ENCODE measurements at regions not wholly inside any gene's neighbourhood (a gene's known extent, or its start where the extent isn't known, plus 50 kb on each side); places are given as distances from the start of the nearest gene placed in this dataset.

DNA sequence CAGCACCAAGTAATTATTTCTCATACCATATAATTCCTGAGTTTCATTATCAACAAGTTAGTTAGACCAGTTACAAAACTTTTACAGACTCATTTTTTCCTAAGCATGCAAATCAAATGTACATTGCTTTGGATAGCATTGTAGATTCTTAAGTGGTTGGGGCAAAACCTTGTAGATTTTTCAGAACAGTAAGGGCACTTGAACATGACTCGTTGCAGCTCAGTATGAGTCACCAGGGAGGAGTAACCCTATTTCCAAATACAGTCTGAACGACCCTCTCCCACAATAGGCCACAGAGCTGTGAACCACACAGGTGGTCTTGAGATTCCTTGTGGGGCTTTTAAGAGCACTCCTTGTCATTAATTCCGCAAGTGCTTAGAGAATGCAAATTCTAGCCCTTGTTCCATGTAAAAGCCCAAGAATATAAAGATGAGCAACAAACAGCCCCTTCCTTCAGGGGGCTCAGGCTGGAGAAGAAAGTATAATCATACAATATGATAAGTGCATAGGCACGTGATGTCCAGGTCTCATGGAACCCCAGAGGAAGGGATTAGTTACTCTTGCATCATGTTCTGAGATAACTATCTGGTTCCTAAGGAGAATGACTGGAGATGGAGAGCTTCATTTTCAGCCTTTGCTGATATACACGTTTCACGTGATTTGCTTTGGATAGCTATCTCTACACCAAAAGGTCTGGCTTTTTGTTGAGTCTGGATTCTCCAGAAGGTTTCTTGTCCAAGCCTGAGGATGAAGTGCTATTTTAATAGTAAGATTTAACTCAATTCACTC, 295.7 kb downstream of the KCNN2 start:
- intact Hi-C loops (cut with micrococcal nuclease), result no loop called here
- no peaks in the 10 kb centered on the region for H3K27me3 Mint-ChIP-seq (ENCODE audit: insufficient read depth)
- H3K4me1 Mint-ChIP-seq (ENCODE audit: low read depth), result no peaks in the 10 kb centered on the region
- H3K4me3 Mint-ChIP-seq, result no peak overlapping the region
- no peak overlapping the region for H3K27ac Mint-ChIP-seq
- H3K36me3 Mint-ChIP-seq (ENCODE audit: low read depth), result no peaks in the 10 kb centered on the region
- H3K9me3 Mint-ChIP-seq, result no peaks in the 10 kb centered on the region
- DNase-seq (ENCODE audit: low spot score), result no peak

DNA sequence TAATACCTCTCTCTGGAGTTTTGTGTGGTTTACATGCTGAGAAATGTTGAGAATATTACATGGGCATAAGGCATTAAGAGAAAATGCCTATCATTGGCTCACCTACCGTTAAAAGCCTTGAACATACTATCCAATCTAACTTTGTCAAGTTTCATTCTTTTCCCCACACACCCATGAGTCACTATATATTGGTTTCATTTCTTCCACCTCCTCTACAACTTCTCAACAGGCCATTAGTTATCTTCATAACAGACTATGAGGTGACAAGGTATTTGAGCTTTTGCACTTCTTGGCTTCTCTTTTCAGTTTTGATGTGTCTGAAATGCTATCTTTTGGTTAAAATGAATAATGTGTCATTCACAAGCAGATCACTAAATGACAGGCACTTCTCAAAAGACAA, 288.0 kb downstream of the KCNN2 start:
- Mint-ChIP-seq H3K4me1 (ENCODE audit: low read depth) (no peaks in the 10 kb centered on the region), H3K4me3 (no peak overlapping the region), H3K36me3 (ENCODE audit: low read depth) (no peaks in the 10 kb centered on the region), H3K27me3 (ENCODE audit: insufficient read depth) (no peaks in the 10 kb centered on the region), H3K9me3 (peaks cover under 1% of the 10 kb centered on the region), H3K27ac (no peak overlapping the region)
- intact Hi-C loops (cut with micrococcal nuclease), result no loop called here
- DNase-seq (ENCODE audit: low spot score), result no peak

DNA sequence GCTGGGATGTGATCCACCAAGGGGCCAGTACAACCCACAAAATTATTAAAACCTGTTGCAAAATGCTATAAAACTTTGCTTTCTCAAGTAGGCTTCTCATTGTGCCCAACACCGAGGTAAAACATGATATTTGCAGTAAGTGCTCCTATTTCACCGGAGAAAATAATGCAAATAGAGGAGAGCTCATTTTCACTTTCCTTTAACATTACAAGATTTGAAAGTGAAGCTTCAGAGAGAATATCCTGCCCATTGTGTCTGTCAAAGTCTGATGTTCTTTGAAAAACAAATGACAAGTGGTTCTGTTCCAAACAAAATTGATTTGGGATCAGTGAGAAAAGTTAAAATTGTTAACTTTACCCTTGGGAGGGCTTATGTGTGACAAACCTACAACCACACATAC, 287.1 kb downstream of the KCNN2 start:
- no peaks in the 10 kb centered on the region for H3K27me3 Mint-ChIP-seq (ENCODE audit: insufficient read depth)
- intact Hi-C loops (cut with micrococcal nuclease), result no loop called here
- H3K4me1 Mint-ChIP-seq (ENCODE audit: low read depth), result no peaks in the 10 kb centered on the region
- no peak overlapping the region for H3K4me3 Mint-ChIP-seq
- DNase-seq (ENCODE audit: low spot score), result no peak
- H3K9me3 Mint-ChIP-seq, result peaks cover 4% of the 10 kb centered on the region
- H3K27ac Mint-ChIP-seq, result no peak overlapping the region
- H3K36me3 Mint-ChIP-seq (ENCODE audit: low read depth), result no peaks in the 10 kb centered on the region

DNA sequence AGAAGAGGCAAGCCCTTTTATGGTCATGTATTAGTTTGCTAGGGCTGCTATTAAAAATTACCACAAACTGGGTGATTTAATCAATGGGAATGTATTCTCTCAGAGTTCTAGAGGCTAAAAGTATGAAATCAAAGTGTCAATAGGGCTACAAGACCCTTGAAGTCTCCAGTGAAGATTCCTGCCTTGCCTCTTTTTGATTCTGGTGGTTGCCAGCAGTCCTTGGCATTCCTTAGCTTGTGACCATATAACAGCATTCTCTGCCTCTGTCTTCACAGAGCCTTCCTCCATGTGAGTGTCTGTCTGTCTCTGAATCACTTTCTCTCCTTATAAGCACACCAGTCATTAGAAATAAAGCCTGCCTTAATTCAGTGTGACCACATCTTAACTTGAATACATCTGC, 282.7 kb downstream of the KCNN2 start:
- H3K27me3 Mint-ChIP-seq (ENCODE audit: insufficient read depth), result no peaks in the 10 kb centered on the region
- intact Hi-C loops (cut with micrococcal nuclease), result no loop called here
- H3K27ac Mint-ChIP-seq, result no peak overlapping the region
- H3K36me3 Mint-ChIP-seq (ENCODE audit: low read depth), result no peaks in the 10 kb centered on the region
- no peak overlapping the region for H3K4me3 Mint-ChIP-seq
- H3K4me1 Mint-ChIP-seq (ENCODE audit: low read depth), result no peaks in the 10 kb centered on the region
- H3K9me3 Mint-ChIP-seq, result peaks cover 4% of the 10 kb centered on the region
- no peak for DNase-seq (ENCODE audit: low spot score)

DNA sequence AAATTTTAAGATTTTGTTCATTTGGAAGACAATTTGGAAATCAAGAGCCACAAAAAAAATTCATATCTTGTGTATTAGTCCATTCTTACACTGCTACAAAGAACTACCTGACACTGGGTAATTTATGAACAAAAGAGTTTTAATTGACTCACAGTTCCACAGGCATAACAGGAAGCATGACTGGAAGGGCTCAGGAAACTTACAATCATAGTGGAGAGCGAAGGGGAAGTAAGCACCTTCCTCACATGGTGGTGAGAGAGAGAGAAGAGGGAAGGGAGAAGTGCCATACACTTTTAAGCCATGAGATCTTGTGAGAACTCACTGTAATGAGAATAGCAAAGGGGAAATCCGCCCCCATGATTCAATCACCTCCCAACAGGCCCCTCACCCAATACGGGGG, 274.4 kb downstream of the KCNN2 start:
- no peaks in the 10 kb centered on the region for H3K4me1 Mint-ChIP-seq (ENCODE audit: low read depth)
- intact Hi-C loops (cut with micrococcal nuclease), result no loop called here

DNA sequence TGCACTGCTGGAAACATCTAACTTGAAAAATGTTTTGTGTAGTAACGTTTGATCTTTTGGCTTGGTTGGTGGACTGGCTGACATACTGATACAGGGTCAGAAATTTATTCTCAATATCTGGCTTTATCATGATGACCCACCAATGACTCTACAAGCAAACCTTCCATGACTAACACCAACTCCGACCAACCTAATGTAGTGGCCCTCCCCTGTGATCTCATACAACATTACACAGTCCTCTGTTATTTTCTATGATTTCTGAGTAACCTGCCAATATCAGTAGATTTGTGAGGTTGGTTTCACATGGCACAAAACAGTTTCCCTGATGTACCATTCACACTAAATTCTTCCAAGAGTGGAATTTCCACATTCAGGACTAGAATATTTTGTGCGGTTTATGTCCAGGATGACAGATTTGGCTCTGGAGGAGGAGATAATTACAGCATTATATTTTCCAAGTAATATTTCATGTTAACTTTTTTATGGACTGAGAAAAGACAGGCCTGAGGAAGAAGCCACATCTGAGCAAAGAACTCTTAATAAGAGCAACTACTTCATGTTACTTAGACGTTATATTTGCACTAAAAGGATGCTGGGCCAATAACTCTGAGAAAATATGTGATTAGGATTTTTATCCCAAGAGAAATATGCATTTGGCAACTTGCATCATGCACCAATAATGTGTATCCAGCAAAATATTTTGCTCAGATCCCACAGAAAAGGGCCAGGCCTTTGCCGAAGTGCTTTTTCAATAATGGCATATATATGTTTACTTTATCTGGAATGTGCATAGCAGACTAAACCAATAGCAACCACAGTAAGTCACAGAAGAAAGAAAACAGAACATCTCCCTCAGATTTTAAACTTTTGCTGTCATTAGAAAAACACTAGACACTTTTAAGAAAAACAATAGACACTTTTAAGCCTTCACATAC, 273.4 kb downstream of the KCNN2 start:
- Mint-ChIP-seq H3K4me3 (no peak overlapping the region), H3K27me3 (ENCODE audit: insufficient read depth) (no peaks in the 10 kb centered on the region), H3K9me3 (no peaks in the 10 kb centered on the region), H3K27ac (no peak overlapping the region), H3K36me3 (ENCODE audit: low read depth) (no peaks in the 10 kb centered on the region), H3K4me1 (ENCODE audit: low read depth) (no peaks in the 10 kb centered on the region)
- intact Hi-C loops (cut with micrococcal nuclease), result no loop called here
- DNase-seq (ENCODE audit: low spot score), result no peak

More for the DNA sequence above, 274.4 kb downstream of the KCNN2 start:
- DNase-seq (ENCODE audit: low spot score), result no peak
- Mint-ChIP-seq H3K36me3 (ENCODE audit: low read depth) (no peaks in the 10 kb centered on the region), H3K27me3 (ENCODE audit: insufficient read depth) (no peaks in the 10 kb centered on the region), H3K9me3 (no peaks in the 10 kb centered on the region), H3K4me3 (no peak overlapping the region), H3K27ac (no peak overlapping the region)

DNA sequence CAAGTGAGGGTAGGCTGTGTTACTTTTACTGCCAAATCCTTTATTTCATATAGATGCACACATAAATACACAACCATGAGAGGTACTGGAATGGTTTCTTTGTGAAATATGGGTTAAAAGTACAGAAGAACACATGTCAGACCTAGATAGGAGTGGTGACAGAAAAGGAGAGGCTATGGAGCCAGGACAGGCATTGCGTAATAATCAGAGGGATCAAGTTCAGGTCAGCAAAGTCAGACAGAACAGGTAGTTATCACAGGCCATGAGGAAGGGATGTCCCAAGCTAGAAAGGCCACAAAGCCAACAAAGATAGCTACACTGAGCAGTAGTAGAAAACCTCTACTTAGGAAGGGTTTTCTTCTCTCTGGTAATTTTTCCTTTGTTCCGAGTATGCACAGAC, 272.6 kb downstream of the KCNN2 start:
- Mint-ChIP-seq H3K4me1 (ENCODE audit: low read depth) (no peaks in the 10 kb centered on the region), H3K27ac (no peak overlapping the region), H3K4me3 (no peak overlapping the region), H3K36me3 (ENCODE audit: low read depth) (no peaks in the 10 kb centered on the region), H3K9me3 (no peaks in the 10 kb centered on the region), H3K27me3 (ENCODE audit: insufficient read depth) (no peaks in the 10 kb centered on the region)
- no peak for DNase-seq (ENCODE audit: low spot score)
- intact Hi-C loops (cut with micrococcal nuclease), result no loop called here

DNA sequence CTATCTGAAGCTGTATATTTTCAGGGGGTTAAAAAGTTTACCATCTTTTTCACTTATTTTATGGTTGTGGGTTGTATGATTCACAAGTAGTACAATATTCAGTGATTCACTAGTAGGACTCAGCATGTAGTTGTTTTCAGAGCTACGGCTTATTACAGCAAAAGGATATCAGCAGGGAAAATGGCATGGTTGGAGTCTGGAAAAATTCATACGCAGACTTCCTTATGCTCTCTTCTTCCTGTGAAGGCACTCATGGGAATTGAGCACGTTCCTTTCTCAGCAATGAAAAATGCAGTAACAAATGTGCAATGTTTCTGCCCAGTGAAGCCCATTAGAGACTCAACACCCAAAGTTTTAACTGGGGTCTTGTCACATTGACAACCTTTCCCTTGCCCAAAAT, 250.5 kb downstream of the KCNN2 start:
- H3K4me3 Mint-ChIP-seq, result no peak overlapping the region
- no peak for DNase-seq (ENCODE audit: low spot score)

DNA sequence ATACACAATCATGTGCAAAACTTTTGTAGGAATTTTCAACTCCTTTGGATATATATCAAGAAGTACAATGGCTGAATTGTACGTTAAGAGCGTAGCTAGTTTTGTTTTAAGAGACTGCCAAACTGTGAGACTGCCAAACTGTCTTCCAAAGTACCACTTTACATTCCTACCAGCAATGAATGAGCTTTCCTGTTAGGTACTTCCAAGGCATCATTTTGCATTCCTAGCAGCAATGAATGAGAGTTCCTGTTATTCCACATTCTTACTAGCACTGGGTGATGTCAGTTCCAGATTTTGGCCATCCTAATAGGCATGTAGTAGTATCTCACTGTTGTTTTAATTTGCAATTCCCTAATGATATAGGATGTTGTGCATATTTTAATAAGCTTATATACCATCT, 219.3 kb downstream of the KCNN2 start:
- peaks cover 5% of the 10 kb centered on the region for H3K9me3 Mint-ChIP-seq
- no peaks in the 10 kb centered on the region for H3K36me3 Mint-ChIP-seq (ENCODE audit: low read depth)
- intact Hi-C loops (cut with micrococcal nuclease), result no loop called here
- H3K4me3 Mint-ChIP-seq, result no peak overlapping the region
- H3K27me3 Mint-ChIP-seq (ENCODE audit: insufficient read depth), result no peaks in the 10 kb centered on the region
- no peaks in the 10 kb centered on the region for H3K4me1 Mint-ChIP-seq (ENCODE audit: low read depth)
- no peak for DNase-seq (ENCODE audit: low spot score)
- no peak overlapping the region for H3K27ac Mint-ChIP-seq

More for the DNA sequence above, 250.5 kb downstream of the KCNN2 start:
- no peaks in the 10 kb centered on the region for H3K36me3 Mint-ChIP-seq (ENCODE audit: low read depth)
- intact Hi-C loops (cut with micrococcal nuclease), result no loop called here
- H3K4me1 Mint-ChIP-seq (ENCODE audit: low read depth), result no peaks in the 10 kb centered on the region
- no peak overlapping the region for H3K27ac Mint-ChIP-seq
- H3K9me3 Mint-ChIP-seq, result peaks cover 22% of the 10 kb centered on the region
- H3K27me3 Mint-ChIP-seq (ENCODE audit: insufficient read depth), result no peaks in the 10 kb centered on the region

DNA sequence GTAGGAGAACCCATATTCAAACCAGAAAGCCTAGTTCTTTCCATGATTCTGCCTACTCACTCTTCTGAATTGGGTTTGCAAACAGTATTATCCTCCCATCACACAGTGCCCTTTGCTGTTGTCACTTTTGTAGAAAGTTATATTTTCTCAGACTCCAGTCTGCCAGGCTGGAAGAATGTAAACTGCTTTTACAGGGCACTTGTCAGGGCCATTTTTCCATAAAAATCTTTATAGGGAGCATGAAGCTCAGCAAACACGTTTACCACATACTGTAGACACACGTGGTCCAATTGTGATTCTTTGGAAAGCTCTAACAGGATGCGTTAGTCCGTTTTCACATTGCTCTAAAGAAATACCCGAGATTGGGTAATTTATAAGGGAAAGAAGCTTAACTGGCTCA, 204.0 kb downstream of the KCNN2 start:
- peaks cover 4% of the 10 kb centered on the region for H3K9me3 Mint-ChIP-seq
- H3K27ac Mint-ChIP-seq, result no peak overlapping the region
- H3K27me3 Mint-ChIP-seq (ENCODE audit: insufficient read depth), result no peaks in the 10 kb centered on the region
- intact Hi-C loops (cut with micrococcal nuclease), result no loop called here
- H3K36me3 Mint-ChIP-seq (ENCODE audit: low read depth), result no peaks in the 10 kb centered on the region
- no peak for DNase-seq (ENCODE audit: low spot score)
- H3K4me3 Mint-ChIP-seq, result no peak overlapping the region
- H3K4me1 Mint-ChIP-seq (ENCODE audit: low read depth), result no peaks in the 10 kb centered on the region

DNA sequence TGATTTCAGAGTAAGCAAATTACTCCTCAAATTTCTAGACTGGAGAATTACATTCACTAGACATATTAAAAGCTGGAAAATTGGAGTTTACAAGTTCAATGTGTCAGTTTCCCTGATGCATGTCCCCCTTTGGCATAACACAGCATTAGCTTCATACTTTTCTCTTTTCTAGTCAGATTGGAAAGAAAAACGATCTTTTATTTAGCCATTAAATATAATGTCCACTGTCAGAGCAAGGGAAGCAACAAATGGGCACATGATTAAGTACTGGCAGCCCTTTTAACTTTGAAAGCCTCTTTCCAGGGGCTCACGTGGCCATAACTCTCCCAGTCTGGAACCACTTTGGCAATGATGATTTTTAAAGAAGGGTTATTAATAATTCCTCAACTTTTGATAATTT, 203.3 kb downstream of the KCNN2 start:
- H3K27me3 Mint-ChIP-seq (ENCODE audit: insufficient read depth), result no peaks in the 10 kb centered on the region
- H3K27ac Mint-ChIP-seq, result no peak overlapping the region
- H3K9me3 Mint-ChIP-seq, result peaks cover 4% of the 10 kb centered on the region
- H3K4me1 Mint-ChIP-seq (ENCODE audit: low read depth), result no peaks in the 10 kb centered on the region
- no peaks in the 10 kb centered on the region for H3K36me3 Mint-ChIP-seq (ENCODE audit: low read depth)
- no peak overlapping the region for H3K4me3 Mint-ChIP-seq
- DNase-seq (ENCODE audit: low spot score), result no peak
- intact Hi-C loops (cut with micrococcal nuclease), result no loop called here

DNA sequence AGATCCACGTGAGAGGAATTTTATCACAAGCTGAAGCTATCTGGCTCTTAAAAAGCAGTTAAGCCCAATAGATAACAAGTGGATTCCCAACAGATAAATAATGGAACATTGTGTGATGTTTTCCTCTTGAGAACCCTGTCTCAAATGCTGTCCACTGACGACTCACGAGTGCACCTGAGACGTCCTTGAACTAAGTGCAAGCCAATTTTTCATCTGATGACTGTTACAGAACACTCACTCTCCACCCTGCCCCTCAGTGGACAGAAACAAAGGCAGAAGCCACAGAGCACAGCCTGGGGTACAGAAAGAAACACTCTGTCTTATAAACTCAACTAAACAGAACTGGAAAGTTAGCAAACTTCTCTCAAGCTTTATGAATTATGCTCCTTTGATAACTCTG, 199.5 kb downstream of the KCNN2 start:
- Mint-ChIP-seq H3K36me3 (ENCODE audit: low read depth) (no peaks in the 10 kb centered on the region), H3K9me3 (no peaks in the 10 kb centered on the region), H3K4me3 (no peak overlapping the region), H3K4me1 (ENCODE audit: low read depth) (no peaks in the 10 kb centered on the region), H3K27ac (no peak overlapping the region), H3K27me3 (ENCODE audit: insufficient read depth) (no peaks in the 10 kb centered on the region)
- intact Hi-C loops (cut with micrococcal nuclease), result no loop called here
- no peak for DNase-seq (ENCODE audit: low spot score)
